ENCODE measurements at regions not wholly inside any gene's neighbourhood (a gene's known extent, or its start where the extent isn't known, plus 50 kb on each side); places are given as distances from the start of the nearest gene placed in this dataset.

DNA sequence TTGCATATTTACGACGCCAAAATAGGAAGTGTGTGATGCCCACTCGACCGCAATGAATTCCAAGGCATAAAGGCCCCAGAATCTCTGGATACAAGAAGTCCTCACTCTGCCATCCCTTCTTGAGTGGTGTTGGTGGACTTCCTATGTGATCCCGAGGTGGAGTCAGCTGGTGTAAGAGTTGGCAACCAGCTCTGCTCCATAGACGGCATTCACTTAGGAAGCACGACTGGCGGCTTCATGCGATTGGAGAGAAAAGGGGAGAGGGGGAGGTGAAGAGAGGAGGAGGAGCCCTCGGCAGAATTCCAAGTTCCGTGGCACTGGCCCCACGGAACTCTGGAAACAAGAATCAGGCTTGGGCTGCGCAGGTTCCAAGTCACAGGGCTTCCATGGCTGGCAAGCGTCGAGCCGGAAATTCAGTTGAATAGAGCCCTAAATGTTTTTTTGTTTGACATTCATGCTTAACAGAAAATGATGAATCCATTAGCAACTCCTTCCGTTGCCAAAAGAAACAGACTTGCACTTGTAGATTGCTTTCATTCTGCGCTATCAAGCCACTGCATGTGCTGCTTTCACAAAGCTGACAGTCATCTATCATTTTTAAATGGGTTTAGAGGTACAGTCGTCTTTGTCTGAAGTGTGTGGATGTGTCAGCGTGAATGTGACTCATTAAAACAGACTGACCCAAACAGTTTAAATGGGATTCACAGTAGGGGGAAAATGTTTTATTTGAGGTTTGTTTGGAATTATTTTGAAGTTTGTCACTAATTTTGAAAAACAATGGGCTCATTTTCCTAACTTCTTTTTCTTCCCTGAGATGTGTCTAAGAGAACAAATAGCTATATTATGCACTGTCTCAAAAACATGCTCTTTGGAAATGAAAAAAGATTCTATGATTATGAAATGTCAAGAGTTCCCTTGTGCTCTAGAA lies 428.3 kb upstream of the ATP11B start:
- no peak for DNase-seq

DNA sequence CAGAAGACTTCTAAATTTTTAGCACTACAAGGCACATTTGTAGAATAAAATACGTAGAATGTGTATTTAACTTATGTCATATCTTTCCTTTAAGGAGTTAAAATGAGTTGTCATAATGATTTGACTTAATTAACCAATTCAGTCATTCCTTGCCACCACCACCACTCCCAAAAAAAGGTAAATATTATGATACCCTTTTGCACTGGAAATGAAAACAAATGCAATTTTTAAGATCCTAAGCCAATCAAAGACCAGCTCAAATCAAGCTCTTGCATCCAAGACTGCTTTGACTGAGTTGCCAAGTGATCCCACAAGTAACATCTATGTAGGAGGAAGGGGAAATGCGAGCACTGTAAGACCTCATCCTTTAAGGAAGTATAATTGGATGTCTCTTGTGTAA lies 426.6 kb upstream of the ATP11B start:
- no peak for DNase-seq

DNA sequence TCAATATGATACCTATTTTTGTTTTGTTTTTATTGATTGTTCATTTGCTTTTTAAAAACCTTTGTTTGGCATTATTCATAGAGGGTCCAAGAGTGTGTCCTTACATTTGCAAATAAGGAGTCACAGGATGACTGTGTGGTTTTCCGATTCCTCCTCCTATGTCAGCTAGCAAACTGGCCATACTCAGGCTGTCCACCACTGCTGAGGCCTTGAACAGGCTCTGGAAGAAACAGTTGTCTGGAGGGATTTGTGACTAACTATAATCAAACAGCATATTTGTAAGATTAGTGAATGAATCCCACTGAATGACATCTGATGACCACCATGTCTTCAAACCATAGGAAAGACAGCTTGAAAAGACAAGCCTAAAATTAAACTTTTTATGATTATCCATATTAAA lies 423.4 kb upstream of the ATP11B start:
- no peak for DNase-seq

GRCh38 chr3:182370949-182371348 lies 422.4 kb upstream of the ATP11B start:
- no peak for DNase-seq

DNA sequence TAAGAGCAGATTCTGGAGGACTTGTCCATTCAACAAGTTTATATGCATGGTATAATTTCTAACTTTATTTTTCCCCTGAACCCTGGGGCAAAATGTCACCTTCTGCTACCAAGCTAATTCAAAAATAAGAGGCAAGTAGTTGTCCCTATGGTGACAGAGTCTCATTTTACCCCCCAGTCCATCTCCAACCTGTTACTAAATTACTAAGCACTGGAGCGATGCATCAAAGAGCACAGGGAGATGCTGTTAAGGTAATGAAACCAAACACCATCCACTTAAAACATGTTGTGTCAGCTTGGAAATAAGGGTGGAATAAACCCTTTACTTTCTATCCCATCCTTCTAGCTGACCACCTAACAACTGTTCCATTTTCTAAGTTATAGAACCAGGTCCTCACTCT lies 417.4 kb upstream of the ATP11B start:
- no peak for DNase-seq

DNA sequence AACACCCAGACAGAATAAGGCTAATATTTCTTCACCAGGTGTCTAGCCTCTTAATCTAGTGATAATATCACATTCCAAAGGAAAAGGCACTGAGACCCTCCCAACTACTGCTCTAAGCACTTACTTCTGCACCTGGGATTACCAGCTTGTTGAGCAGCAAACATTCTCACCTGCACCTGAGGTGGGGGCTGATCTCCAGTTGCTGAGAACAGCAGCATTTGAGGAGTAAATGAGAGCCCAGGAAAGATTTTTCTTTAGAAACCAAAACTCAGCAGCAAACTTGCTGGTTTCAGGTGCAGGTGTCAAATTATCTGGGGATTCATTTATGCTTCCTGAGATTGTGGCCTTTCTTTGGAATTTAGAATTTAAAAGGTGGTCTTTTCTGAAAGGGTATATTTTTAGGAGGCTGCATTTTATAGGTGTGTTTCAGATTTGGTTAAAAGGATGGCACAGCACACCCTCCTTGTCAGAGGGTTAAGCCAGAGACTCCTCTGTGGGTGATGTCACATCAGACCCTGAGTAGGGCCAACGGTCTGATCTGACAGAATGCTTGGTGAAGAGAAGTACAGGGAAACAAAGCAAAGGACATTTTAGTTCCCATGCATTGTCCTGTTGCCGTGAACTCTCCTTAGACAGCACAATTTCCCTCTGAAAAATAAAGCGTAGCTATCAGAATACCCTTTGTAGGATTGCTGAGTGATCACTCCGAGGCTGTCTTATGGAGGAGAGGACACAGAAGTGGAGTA lies 411.0 kb upstream of the ATP11B start:
- DNase-seq, result no peak

- DNase-seq, result no peak
These were observed 409.1 kb upstream of the ATP11B start for GRCh38 chr3:182384221-182384620.

DNA sequence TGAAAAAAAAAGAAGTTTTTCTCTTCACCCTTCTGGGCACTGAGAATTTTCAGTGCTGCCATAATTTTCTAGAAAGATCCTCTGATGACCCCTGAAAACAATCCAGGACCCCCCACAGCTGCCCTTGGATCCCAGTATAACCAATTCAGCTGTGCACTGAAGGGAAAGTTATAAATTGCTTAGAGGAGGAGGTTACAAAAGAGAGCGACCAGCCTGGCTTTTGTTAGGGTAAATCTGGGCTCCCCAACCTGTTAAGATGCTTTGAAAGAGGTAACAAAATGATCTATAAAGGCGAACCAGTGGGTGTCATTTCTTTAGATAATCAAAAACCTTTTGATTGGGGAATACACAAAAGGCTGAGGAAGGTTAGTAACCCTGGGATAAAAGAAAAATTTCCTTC lies 407.9 kb upstream of the ATP11B start:
- DNase-seq, result no peak

- no peak for DNase-seq
These were observed 404.8 kb upstream of the ATP11B start for GRCh38 chr3:182388506-182388905.

GRCh38 chr3:182389071-182389815 lies 404.1 kb upstream of the ATP11B start:
- no peak for DNase-seq

DNA sequence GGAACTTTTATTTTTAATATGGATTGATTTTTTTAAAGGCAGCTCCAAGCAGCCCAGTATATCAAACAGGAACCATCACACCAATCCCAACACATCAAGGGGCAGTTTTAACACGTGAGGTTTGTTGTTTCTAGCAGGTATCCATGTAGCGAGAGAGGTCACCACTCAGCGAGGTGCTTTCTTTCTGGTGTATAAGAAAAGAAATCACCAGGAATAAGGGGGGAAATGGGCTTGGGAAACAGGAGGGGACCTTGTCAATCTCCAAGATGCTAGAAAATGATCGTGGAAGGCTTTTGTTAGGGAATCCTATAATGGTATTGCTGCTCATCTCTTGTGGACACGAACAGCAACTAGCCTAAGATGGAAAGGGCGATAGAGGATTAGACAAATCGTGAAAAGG lies 402.9 kb upstream of the ATP11B start:
- no peak for DNase-seq

DNA sequence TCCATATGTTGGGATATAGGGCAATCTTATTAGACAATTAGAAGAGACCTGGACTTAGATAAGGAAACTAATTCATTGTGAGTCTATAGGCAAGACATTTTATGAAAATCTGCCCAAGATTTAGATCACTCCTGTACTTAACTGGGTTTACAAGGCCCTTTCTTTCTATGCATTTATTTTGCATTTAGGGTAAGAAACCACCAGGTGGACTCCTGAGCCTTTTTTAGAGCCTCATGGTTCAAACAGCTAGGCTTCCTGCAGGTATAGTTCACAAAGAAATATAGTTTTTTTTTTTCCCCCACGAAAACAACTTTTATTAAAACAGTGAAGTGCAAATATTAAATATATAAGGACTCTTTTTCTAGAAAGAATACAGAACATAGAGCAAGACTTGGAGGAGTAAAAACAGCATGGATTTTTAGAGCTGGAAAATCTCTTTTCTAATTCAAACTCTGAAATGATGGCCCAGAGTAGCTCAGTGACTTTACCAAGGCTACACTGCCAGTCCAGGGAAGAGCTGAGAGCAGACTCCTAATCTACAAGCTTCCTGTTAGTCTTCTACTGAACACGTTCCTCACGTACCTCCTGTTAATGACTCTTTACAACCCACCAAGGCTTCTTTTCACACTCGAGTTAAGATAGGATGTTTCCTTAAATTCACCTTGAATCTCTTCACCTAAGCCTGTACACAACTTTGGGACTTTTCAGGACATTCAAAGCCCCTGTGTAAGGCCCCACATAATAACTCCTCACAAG lies 400.9 kb upstream of the ATP11B start:
- no peak for DNase-seq

- DNase-seq, result no peak
These were observed 400.2 kb upstream of the ATP11B start for GRCh38 chr3:182393151-182393550.

DNA sequence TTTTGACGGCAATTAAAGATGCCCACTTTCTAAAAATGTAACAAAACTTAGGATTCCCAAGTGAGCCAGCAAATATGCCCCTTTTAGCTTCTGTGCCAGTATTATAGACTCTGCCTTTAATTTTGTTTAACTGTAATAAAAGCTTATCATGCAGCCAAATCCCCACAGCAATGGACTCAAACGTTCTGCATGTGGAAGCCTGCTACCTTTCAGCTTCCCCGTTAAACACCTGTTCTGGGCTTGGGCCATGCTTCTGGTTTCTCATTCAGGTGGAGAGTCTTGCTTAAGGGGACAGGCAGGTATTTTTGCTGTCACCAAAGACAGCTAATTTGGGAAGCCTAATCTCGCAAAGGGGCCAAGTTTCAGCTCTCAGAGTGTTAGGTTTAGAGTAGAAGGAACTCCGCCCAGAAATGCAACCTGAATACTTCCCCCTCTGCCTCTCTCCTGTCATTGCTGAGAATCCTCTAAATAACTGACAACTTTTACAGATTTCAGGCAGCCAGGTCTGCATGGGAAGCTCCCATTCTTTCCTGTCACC lies 399.4 kb upstream of the ATP11B start:
- DNase-seq, result no peak

- DNase-seq, result no peak
These were observed 396.1 kb upstream of the ATP11B start for GRCh38 chr3:182397164-182397563.

GRCh38 chr3:182399978-182400737 lies 393.1 kb upstream of the ATP11B start:
- no peak for DNase-seq

GRCh38 chr3:182400838-182401237 lies 392.5 kb upstream of the ATP11B start:
- DNase-seq, result no peak

DNA sequence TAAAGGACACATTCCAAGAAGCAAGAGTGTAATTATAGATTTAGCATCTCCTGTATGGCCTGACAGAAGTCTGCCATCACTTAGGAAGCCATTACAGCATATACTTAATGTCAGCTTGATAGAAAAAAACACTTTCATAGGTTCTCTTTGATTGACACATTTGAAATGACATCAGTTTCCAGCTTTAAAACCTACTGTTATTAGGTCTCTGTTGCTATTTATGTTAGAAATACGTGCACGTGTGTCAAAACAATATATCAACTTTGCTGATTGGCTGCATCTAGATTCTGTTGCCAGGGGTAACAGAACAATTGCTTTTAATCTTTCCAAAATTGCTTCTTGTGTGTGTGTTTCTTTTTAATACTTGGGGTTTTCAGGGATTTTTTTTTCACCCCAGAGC lies 389.3 kb upstream of the ATP11B start:
- DNase-seq, result no peak

DNA sequence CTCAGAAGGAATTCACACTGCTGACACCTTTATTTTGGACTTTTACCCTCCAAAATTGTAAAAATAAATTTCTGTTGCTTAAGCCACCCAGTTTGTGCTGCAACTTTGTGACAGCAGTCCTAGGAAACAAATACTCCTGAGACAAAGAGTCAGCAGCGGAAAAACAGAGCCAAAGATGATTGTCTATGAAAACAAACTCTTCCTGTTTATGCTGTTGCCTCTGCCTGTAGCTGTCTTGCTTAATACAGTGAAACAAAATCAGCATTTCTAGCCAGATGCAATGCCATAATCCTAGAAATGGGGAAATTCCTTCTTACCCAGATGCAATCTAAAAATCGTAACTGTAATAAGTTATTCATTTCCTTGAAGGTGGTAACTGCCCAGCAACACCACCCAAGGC lies 387.5 kb upstream of the ATP11B start:
- no peak for DNase-seq

- no peak for DNase-seq
These were observed 386.5 kb upstream of the ATP11B start for GRCh38 chr3:182406786-182407185.

- DNase-seq, result no peak
These were observed 383.3 kb upstream of the ATP11B start for GRCh38 chr3:182410051-182410450.

DNA sequence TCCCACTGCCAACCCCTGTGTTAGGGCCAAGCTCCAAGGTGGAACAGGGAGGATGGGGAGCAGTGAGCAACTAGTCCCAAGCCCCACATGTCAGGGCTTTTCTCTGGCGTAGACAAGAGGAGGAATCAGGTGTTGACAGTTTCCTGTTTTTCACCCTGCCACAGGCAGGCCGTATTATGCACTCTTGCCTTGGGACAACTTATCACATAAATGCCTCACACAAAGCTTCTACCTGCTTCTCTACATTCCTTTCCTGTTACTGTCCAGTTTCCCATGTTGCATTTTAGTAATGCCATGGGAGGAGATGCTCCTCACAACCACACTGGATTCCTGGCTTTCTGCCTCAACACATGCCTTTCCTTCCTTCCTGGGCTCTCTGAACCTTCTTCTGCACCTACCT lies 381.2 kb upstream of the ATP11B start:
- no peak for DNase-seq

Measured in dermis blood vessel endothelial cell (primary cell).